H9 (cell line): ENCODE measurements at regions not wholly inside any gene's neighbourhood (a gene's known extent, or its start where the extent isn't known, plus 50 kb on each side); places are given as distances from the start of the nearest gene placed in this dataset.

Experiments used
- DNase-seq: peaks from one replicate; pipeline ENCODE4 v3.0.0-alpha.2; 2017
- H2AFZ ChIP-seq: one replicate; pipeline ENCODE4 v1.6.1; 2013; ENCODE audit warnings: mild to moderate bottlenecking, low read length, control low read depth, moderate library complexity
- H2AK5ac ChIP-seq: 2 replicates; pipeline ENCODE4 v1.6.1; 2013; ENCODE audit warnings: low read length, control low read depth, mixed read lengths; ENCODE audit not compliant: insufficient read length
- H2BK120ac ChIP-seq: one replicate; pipeline ENCODE4 v1.6.1; 2013; ENCODE audit warnings: low read depth, mild to moderate bottlenecking, low read length, control low read depth, inconsistent platforms; ENCODE audit not compliant: poor library complexity, severe bottlenecking
- H2BK12ac ChIP-seq: 2 replicates; pipeline ENCODE4 v1.6.1; 2013; ENCODE audit warnings: low read length, control low read depth, mixed read lengths, low read depth; ENCODE audit not compliant: insufficient read length
- H2BK15ac ChIP-seq: 2 replicates; pipeline ENCODE4 v1.6.1; 2013; ENCODE audit warnings: low read depth, low read length, control low read depth
- H2BK20ac ChIP-seq: one replicate; pipeline ENCODE4 v1.6.1; 2013; ENCODE audit warnings: low read depth, mild to moderate bottlenecking, low read length, control low read depth, inconsistent platforms; ENCODE audit not compliant: poor library complexity, severe bottlenecking
- H2BK5ac ChIP-seq: 2 replicates; pipeline ENCODE4 v1.6.1; 2013; ENCODE audit warnings: low read length, control low read depth, mixed read lengths; ENCODE audit not compliant: insufficient read length
- H3K14ac ChIP-seq: 2 replicates; pipeline ENCODE4 v1.6.1; 2013; ENCODE audit warnings: low read length, control low read depth; ENCODE audit not compliant: insufficient read depth
- H3K18ac ChIP-seq: 2 replicates; pipeline ENCODE4 v1.6.1; 2013; ENCODE audit warnings: low read depth, mild to moderate bottlenecking, mixed read lengths, low read length, control low read depth; ENCODE audit not compliant: insufficient read length
- H3K23ac ChIP-seq: 2 replicates; pipeline ENCODE4 v1.6.1; 2013; ENCODE audit warnings: low read length, control low read depth, mixed read lengths, low read depth; ENCODE audit not compliant: insufficient read length
- H3K23me2 ChIP-seq: 2 replicates; pipeline ENCODE4 v1.6.1; 2013; ENCODE audit warnings: low read depth, mild to moderate bottlenecking, mixed read lengths, low read length, control low read depth; ENCODE audit not compliant: insufficient read length, poor library complexity, severe bottlenecking
- H3K27ac ChIP-seq: 2 replicates; pipeline ENCODE4 v1.5.1; 2013; ENCODE audit warnings: low read length, control low read depth, mixed read lengths, low read depth; ENCODE audit not compliant: insufficient read length
- H3K27me3 ChIP-seq: 2 replicates; pipeline ENCODE4 v1.6.1; 2013; ENCODE audit warnings: low read length, control low read depth, inconsistent platforms; ENCODE audit not compliant: insufficient read depth
- H3K4ac ChIP-seq: 2 replicates; pipeline ENCODE4 v1.6.1; 2013; ENCODE audit warnings: low read depth, mild to moderate bottlenecking, control low read depth, inconsistent platforms, low read length, moderate library complexity
- H3K4me1 ChIP-seq: 2 replicates; pipeline ENCODE4 v1.6.1; 2013; ENCODE audit warnings: low read length, control low read depth, inconsistent platforms; ENCODE audit not compliant: insufficient read depth
- H3K4me2 ChIP-seq: 2 replicates; pipeline ENCODE4 v1.6.1; 2013; ENCODE audit warnings: low read length, control low read depth, mixed read lengths; ENCODE audit not compliant: insufficient read length, insufficient read depth
- H3K56ac ChIP-seq: 2 replicates; pipeline ENCODE4 v1.6.1; 2013; ENCODE audit warnings: low read depth, mild to moderate bottlenecking, mixed read lengths, low read length, control low read depth; ENCODE audit not compliant: insufficient read length
- H3K79me1 ChIP-seq: 2 replicates; pipeline ENCODE4 v1.6.1; 2013; ENCODE audit warnings: low read depth, mild to moderate bottlenecking, moderate library complexity, low read length, control low read depth, inconsistent platforms; ENCODE audit not compliant: insufficient read depth, poor library complexity, severe bottlenecking
- H3K79me2 ChIP-seq: 2 replicates; pipeline ENCODE4 v1.6.1; 2013; ENCODE audit warnings: low read length, control low read depth, inconsistent platforms; ENCODE audit not compliant: insufficient read depth
- H3K9ac ChIP-seq: 2 replicates; pipeline ENCODE4 v1.6.1; 2013; ENCODE audit warnings: low read length, control low read depth, mixed read lengths; ENCODE audit not compliant: insufficient read length; ENCODE audit errors: extremely low read depth
- H3K9me3 ChIP-seq: one replicate; pipeline ENCODE4 v1.6.1; 2013; ENCODE audit warnings: low read depth, low read length, inconsistent platforms; ENCODE audit not compliant: control insufficient read depth
- H3T11ph ChIP-seq: one replicate; pipeline ENCODE4 v1.6.1; 2013; ENCODE audit warnings: mild to moderate bottlenecking, low read length, control low read depth, inconsistent platforms
- H4K20me1 ChIP-seq: one replicate; pipeline ENCODE4 v1.6.1; 2013; ENCODE audit not compliant: control insufficient read depth, insufficient read length, insufficient read depth
- H4K5ac ChIP-seq: 2 replicates; pipeline ENCODE4 v1.6.1; 2013; ENCODE audit warnings: low read depth, mild to moderate bottlenecking, mixed read lengths, low read length, control low read depth; ENCODE audit not compliant: insufficient read length
- H4K8ac ChIP-seq: replicated peaks from 2 replicates; pipeline ENCODE4 v1.6.1; 2013; ENCODE audit warnings: low read length, control low read depth, mixed read lengths, low read depth; ENCODE audit not compliant: insufficient read length
- H4K91ac ChIP-seq: 2 replicates; pipeline ENCODE4 v1.6.1; 2013; ENCODE audit warnings: low read depth, mild to moderate bottlenecking, moderate library complexity, mixed read lengths, low read length, control low read depth; ENCODE audit not compliant: insufficient read length
- H3K27ac Mint-ChIP-seq, 3 experiments: 2 replicates in 2 of 3; 3 replicates in 1 of 3; pipeline ENCODE4 v1.8.0; 2020 to 2021; ENCODE audit warnings: mixed read lengths in 3 of 3, mild to moderate bottlenecking in 1 of 3, moderate library complexity in 1 of 3
- H3K27me3 Mint-ChIP-seq: 2 replicates; pipeline ENCODE4 v1.8.0; 2021; ENCODE audit warnings: low read depth, mild to moderate bottlenecking, moderate library complexity, mixed read lengths
- H3K36me3 Mint-ChIP-seq, 3 experiments: 2 replicates in 2 of 3; 3 replicates in 1 of 3; pipeline ENCODE4 v1.8.0; 2020 to 2021; ENCODE audit warnings: low read depth in 3 of 3, mixed read lengths in 3 of 3; ENCODE audit not compliant: insufficient read depth in 1 of 3
- H3K4me1 Mint-ChIP-seq, 2 experiments: 2 replicates each; pipeline ENCODE4 v1.8.0; 2020; ENCODE audit warnings: mixed read lengths in 2 of 2
- H3K4me3 Mint-ChIP-seq, 2 experiments: 2 replicates in 1 of 2; 3 replicates in 1 of 2; pipeline ENCODE4 v1.8.0; 2020 to 2021; ENCODE audit warnings: mild to moderate bottlenecking in 2 of 2, mixed read lengths in 2 of 2, moderate library complexity in 1 of 2
- H3K9me3 Mint-ChIP-seq, 2 experiments: 2 replicates in 1 of 2; 3 replicates in 1 of 2; pipeline ENCODE4 v1.8.0; 2020; ENCODE audit warnings: mild to moderate bottlenecking in 2 of 2, mixed read lengths in 2 of 2, moderate library complexity in 1 of 2
- WGBS: extraction: QIAGEN DNeasy Blood & Tissue Kit; methylation state at CpG from one replicate; pipeline ENCODE4 v1.1.7; 2013; ENCODE audit warnings: missing lambda C conversion rate, low lambda C conversion rate, mixed read lengths; ENCODE audit not compliant: insufficient read length; ENCODE audit errors: extremely low coverage; 5-methylcytosine and 5-hydroxymethylcytosine counted together
- TF ChIP-seq, protein P1 (sequence below): fragments of 200-600 bp; sonication (generic); conservative IDR thresholded peaks from 3 replicates; pipeline ENCODE4 v1.8.0; 2021; ENCODE audit warnings: antibody characterized with exemption, mild to moderate bottlenecking

DNA sequence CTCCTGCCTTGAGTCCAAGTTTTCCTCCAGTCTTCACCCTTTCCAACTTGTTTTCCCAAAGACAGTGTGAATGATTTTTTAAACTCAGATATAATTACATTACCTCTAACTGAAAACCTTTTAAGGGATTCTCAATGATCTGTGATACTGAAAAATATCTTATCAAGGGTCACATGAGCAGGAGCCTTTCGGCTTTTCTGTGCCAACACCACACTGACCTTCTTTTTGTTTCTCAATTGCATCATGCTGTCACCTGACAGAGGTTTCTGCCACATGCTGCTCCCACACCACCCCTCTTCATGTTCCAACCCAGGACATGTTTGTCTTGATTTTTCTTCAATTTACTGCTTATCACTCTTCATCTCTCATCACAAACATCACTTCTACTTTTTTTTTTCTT, 820.0 kb downstream of the PRELID2 start:
- Histone ChIP-seq H3K9ac (no peak overlapping the region), H3K4me2 (no peak overlapping the region), H2BK20ac (no peak overlapping the region), H2BK12ac (no peak overlapping the region), H4K5ac (peak overlapping the region; percentile 50), H3K18ac (no peak overlapping the region), H3K27ac (no peak overlapping the region), H3K27me3 (no peaks in the 10 kb centered on the region), H2AK5ac (no peak overlapping the region), H3K23ac (no peak overlapping the region), H4K91ac (no peak overlapping the region), H3K4ac (no peak overlapping the region), H3K4me1 (no peaks in the 10 kb centered on the region), H3T11ph (no peak overlapping the region), H2BK5ac (no peak overlapping the region), H3K9me3 (no peaks in the 10 kb centered on the region), H2BK15ac (no peak overlapping the region), H3K23me2 (no peaks in the 10 kb centered on the region), H3K14ac (no peak overlapping the region), H3K56ac (no peak overlapping the region), H4K8ac (no peak overlapping the region), H3K79me1 (no peaks in the 10 kb centered on the region), H2AFZ (no peak overlapping the region), H2BK120ac (no peak overlapping the region), H4K20me1 (no peaks in the 10 kb centered on the region), H3K79me2 (no peaks in the 10 kb centered on the region)
- WGBS = no CpG with 5 or more reads among the region's 1 CpG
- TF ChIP-seq, protein P1, sequence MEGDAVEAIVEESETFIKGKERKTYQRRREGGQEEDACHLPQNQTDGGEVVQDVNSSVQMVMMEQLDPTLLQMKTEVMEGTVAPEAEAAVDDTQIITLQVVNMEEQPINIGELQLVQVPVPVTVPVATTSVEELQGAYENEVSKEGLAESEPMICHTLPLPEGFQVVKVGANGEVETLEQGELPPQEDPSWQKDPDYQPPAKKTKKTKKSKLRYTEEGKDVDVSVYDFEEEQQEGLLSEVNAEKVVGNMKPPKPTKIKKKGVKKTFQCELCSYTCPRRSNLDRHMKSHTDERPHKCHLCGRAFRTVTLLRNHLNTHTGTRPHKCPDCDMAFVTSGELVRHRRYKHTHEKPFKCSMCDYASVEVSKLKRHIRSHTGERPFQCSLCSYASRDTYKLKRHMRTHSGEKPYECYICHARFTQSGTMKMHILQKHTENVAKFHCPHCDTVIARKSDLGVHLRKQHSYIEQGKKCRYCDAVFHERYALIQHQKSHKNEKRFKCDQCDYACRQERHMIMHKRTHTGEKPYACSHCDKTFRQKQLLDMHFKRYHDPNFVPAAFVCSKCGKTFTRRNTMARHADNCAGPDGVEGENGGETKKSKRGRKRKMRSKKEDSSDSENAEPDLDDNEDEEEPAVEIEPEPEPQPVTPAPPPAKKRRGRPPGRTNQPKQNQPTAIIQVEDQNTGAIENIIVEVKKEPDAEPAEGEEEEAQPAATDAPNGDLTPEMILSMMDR = no peak
- no peak overlapping the region; a peak in 1 of 7 replicates for H3K27ac Mint-ChIP-seq
- H3K4me3 Mint-ChIP-seq = no peak overlapping the region
- H3K36me3 Mint-ChIP-seq = no peaks in the 10 kb centered on the region
- DNase-seq = no peak
- no peaks in the 10 kb centered on the region for H3K27me3 Mint-ChIP-seq
- no peaks in the 10 kb centered on the region for H3K9me3 Mint-ChIP-seq
- peaks cover 0 to 5% of the 10 kb centered on the region in 2 experiments; a peak in 2 of 4 replicates for H3K4me1 Mint-ChIP-seq
